NB4 (cell line): ENCODE measurements at regions not wholly inside any gene's neighbourhood (a gene's known extent, or its start where the extent isn't known, plus 50 kb on each side); places are given as distances from the start of the nearest gene placed in this dataset.

ENCODE experiments used
- CTCF ChIP-seq: IDR thresholded peaks from one replicate; pipeline ENCODE4 v1.5.1; 2012; ENCODE audit warnings: low read depth, low read length
- MAX ChIP-seq: IDR thresholded peaks from 2 replicates; pipeline ENCODE4 v1.6.1; 2011; ENCODE audit warnings: low read depth, low read length
- MYC ChIP-seq: IDR thresholded peaks from 2 replicates; pipeline ENCODE4 v1.6.1; 2011; ENCODE audit warnings: low read depth, low read length
- POLR2A ChIP-seq: IDR thresholded peaks from 2 replicates; pipeline ENCODE4 v1.6.1; 2011; ENCODE audit warnings: mild to moderate bottlenecking; ENCODE audit not compliant: insufficient read length; ENCODE audit errors: extremely low read depth

GRCh38 chr3:41106691-41107090 lies 92.6 kb upstream of the CTNNB1 start:
- TF ChIP-seq CTCF, result no peak
- TF ChIP-seq POLR2A, result no peak
- TF ChIP-seq MAX, result no peak
- TF ChIP-seq MYC, result no peak
